T-helper 17 cell (primary cell): ENCODE measurements at regions not wholly inside any gene's neighbourhood (a gene's known extent, or its start where the extent isn't known, plus 50 kb on each side); places are given as distances from the start of the nearest gene placed in this dataset.

Source experiments
- ATAC-seq: fragments of 150-1000 bp; cut with Tn5 transposase; 2 replicates; pipeline ENCODE4 v1.10.0; 2021; ENCODE audit warnings: mild to moderate bottlenecking, moderate library complexity
- DNase-seq, 3 donors: peaks; one replicate each; pipeline versions ENCODE4 v3.0.0 to v3.0.0-alpha.2; 2020 to 2021
- H3K9me3 ChIP-seq: one replicate; pipeline ENCODE4 v1.7.0; 2013; ENCODE audit warnings: low read length, mild to moderate bottlenecking; ENCODE audit not compliant: control insufficient read depth, poor library complexity, severe bottlenecking
- H3K27ac Mint-ChIP-seq: one replicate; pipeline ENCODE4 v1.8.0; 2022; ENCODE audit warnings: mild to moderate bottlenecking, moderate library complexity, mixed read lengths
- H3K27me3 Mint-ChIP-seq: one replicate; pipeline ENCODE4 v1.8.0; 2022; ENCODE audit warnings: mixed read lengths
- H3K36me3 Mint-ChIP-seq: one replicate; pipeline ENCODE4 v1.8.0; 2022; ENCODE audit warnings: low read depth, mixed read lengths
- H3K4me1 Mint-ChIP-seq: one replicate; pipeline ENCODE4 v1.8.0; 2022; ENCODE audit warnings: mild to moderate bottlenecking, mixed read lengths
- H3K4me3 Mint-ChIP-seq: one replicate; pipeline ENCODE4 v1.8.0; 2022; ENCODE audit warnings: mild to moderate bottlenecking, moderate library complexity, mixed read lengths

DNA sequence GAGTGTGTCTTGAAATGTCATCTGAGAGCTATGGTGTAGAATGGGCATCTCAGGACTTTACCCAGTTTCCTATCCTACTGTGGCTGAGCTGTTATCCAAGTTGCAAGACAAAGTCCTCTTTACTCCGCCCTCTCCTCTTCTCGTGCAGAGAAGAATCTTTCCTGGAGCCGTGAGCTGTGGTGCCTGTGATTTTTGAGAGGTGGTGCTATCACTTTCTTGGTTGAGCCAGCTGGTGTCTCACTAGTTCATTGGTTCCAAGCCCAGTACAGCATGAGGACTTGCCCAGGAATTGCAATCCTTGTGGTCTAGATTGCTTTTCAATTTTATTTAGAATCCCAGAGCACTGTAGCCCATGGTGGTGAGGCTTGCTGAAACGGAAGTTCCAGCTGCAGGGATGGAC lies 2300.3 kb downstream of the MAT2B start:
- Mint-ChIP-seq H3K4me3 (no peak overlapping the region), H3K27me3 (no peaks in the 10 kb centered on the region), H3K4me1 (no peaks in the 10 kb centered on the region), H3K36me3 (no peaks in the 10 kb centered on the region), H3K27ac (no peak overlapping the region)
- ATAC-seq = no peak
- no peaks in the 10 kb centered on the region for H3K9me3 ChIP-seq
- DNase-seq = no peak

DNA sequence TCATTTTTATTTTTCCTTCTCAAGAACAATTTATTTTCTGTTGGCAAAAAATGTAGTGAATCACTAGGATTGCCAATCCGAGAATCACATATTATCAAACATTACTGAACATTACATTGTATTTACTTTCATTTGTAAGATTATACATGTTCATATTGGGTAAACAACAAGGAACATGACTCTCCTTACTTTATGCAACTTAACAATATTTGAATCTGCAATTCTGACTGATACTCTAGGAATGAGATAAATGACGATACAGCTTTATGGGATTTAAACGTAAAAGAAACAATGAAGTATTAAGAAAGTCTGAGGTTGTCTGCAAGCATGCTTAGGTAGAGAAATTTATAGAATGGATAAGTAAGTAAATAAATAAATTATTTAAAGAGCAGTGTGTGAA lies 2302.9 kb downstream of the MAT2B start:
- DNase-seq = no peak
- Mint-ChIP-seq H3K27ac (no peak overlapping the region), H3K36me3 (no peaks in the 10 kb centered on the region), H3K4me1 (no peaks in the 10 kb centered on the region), H3K4me3 (no peak overlapping the region), H3K27me3 (no peaks in the 10 kb centered on the region)
- H3K9me3 ChIP-seq = no peaks in the 10 kb centered on the region
- ATAC-seq = no peak

DNA sequence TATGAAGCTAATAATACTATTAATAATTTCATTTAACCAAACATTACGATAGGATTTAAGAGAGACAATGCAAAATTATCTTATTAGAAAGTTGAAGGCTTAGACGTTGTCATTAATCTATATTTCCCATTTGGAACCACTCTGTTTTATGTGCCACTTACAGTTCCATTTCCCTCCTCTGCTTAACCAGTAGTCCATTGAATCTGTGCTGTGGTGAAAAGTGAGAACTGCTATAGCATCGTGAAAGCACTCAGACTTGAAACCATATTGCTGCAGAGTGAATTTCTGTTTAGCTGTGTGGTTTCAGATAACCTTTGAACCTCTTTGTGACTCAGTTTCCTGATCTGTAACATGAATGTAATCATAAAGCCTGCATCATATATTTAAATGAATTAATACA lies 2304.5 kb downstream of the MAT2B start:
- Mint-ChIP-seq H3K4me1 (no peaks in the 10 kb centered on the region), H3K27me3 (no peaks in the 10 kb centered on the region), H3K36me3 (no peaks in the 10 kb centered on the region), H3K4me3 (no peak overlapping the region), H3K27ac (no peak overlapping the region)
- no peak for DNase-seq
- H3K9me3 ChIP-seq = no peaks in the 10 kb centered on the region
- no peak for ATAC-seq

DNA sequence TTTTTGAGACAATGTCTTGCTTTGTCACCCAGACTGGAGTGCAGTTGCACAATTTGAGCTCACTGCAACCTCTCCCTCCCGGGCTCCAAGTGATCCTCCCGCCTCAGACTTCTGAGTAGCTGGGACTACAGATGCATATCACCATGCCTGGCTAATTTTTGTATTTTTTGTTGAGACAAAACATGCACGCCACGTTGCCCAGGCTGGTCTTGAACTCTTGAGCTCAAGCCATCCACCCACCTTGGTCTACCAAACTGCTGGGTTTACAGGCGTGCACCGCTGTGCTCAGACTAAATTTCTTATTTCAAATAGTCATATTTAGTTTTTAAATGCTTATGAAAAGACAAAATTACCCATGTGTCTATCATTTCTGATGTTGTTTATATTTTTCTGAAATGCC lies 2324.1 kb downstream of the MAT2B start:
- no peaks in the 10 kb centered on the region for H3K4me1 Mint-ChIP-seq
- no peak overlapping the region for H3K27ac Mint-ChIP-seq
- no peaks in the 10 kb centered on the region for H3K27me3 Mint-ChIP-seq
- ATAC-seq = no peak
- no peaks in the 10 kb centered on the region for H3K36me3 Mint-ChIP-seq
- no peak for DNase-seq
- H3K9me3 ChIP-seq = no peaks in the 10 kb centered on the region
- no peak overlapping the region for H3K4me3 Mint-ChIP-seq

DNA sequence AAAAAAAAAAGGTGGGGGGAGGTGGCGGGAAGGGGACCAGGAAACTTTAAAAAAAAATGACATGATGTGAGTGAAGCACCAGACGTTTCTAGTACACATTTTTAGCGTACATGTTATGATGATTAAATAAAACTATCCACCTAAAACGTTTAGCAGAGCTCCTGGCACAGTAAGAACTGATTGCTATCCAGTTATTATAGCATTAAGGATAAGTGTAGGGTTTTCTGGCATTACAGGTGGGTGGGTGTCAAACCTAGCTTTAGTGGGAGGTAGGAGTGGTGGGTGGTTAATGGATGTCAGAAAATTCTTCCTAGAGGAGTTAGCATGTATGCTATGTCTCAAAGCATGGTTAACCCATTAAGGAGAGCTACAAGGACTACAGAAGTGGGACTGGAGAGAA lies 2329.5 kb downstream of the MAT2B start:
- H3K36me3 Mint-ChIP-seq = no peaks in the 10 kb centered on the region
- H3K4me3 Mint-ChIP-seq = no peak overlapping the region
- no peak for DNase-seq
- no peak for ATAC-seq
- H3K4me1 Mint-ChIP-seq = no peaks in the 10 kb centered on the region
- no peaks in the 10 kb centered on the region for H3K27me3 Mint-ChIP-seq
- no peaks in the 10 kb centered on the region for H3K9me3 ChIP-seq
- no peak overlapping the region for H3K27ac Mint-ChIP-seq

DNA sequence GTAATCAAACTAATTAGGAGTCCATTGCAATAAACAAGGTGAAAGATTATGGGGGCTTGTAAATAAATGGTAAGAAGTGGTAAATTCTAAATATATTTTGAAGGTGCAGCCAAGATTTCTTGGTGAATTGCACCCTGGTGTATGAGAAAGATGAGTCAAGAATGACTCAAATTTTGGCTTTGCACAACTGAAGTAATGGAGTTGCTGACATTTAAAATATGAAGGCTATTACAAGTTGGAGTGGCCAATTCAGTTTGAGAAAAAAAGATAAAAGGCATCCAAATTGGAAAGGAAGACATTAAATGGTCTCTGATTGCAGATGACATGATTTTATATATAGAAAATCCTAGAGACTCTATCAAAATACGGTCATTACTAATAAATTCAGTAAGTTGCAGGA lies 2330.6 kb downstream of the MAT2B start:
- Mint-ChIP-seq H3K36me3 (no peaks in the 10 kb centered on the region), H3K4me1 (no peaks in the 10 kb centered on the region), H3K4me3 (no peak overlapping the region), H3K27ac (no peak overlapping the region), H3K27me3 (no peaks in the 10 kb centered on the region)
- ATAC-seq (no peak), DNase-seq (no peak)
- no peaks in the 10 kb centered on the region for H3K9me3 ChIP-seq

DNA sequence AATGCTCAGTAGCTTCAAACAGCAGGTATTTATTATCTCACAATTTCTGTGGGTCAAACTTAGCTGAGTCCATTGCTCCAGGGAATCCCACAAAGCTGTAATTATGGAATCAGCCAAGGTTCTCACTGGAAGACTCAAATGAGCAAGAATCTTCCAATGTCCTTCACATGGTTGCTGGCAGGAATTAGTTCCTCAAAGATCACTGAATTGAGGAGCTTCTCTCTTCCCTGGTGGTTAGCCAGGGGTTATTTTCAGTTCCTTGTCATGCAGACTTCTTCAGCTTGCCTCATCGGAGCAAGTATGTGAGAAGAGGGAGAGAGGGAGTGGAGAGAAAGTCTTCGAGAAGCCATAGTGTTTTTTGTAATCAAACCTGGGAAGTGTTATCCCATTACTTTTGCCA lies 2331.9 kb downstream of the MAT2B start:
- H3K9me3 ChIP-seq = no peaks in the 10 kb centered on the region
- no peak overlapping the region for H3K27ac Mint-ChIP-seq
- H3K4me3 Mint-ChIP-seq = no peak overlapping the region
- H3K27me3 Mint-ChIP-seq = no peaks in the 10 kb centered on the region
- H3K4me1 Mint-ChIP-seq = no peaks in the 10 kb centered on the region
- no peaks in the 10 kb centered on the region for H3K36me3 Mint-ChIP-seq
- ATAC-seq = no peak
- DNase-seq = no peak

DNA sequence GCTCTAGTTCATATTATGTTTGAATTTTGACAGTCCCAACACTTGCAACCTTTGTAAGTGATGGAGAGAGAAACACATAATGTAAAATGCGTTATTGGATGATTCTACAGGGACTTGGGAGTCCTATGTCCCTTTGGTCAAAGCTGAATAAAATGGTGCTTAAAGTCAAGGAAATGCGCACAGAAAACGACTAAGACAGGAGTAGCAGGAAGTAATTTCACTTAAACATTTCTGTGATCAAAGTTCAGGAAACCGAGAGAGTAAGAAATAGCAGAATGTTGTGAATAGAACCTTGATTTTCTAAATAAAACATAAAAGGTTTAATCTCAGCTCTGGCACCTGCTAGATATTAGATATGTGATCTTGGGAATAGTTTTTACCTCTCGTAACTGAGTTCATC lies 2339.2 kb downstream of the MAT2B start:
- H3K4me3 Mint-ChIP-seq = no peak overlapping the region
- H3K4me1 Mint-ChIP-seq = no peaks in the 10 kb centered on the region
- H3K9me3 ChIP-seq = no peaks in the 10 kb centered on the region
- no peak for ATAC-seq
- H3K27ac Mint-ChIP-seq = no peak overlapping the region
- H3K27me3 Mint-ChIP-seq = no peaks in the 10 kb centered on the region
- no peak for DNase-seq
- H3K36me3 Mint-ChIP-seq = no peaks in the 10 kb centered on the region

DNA sequence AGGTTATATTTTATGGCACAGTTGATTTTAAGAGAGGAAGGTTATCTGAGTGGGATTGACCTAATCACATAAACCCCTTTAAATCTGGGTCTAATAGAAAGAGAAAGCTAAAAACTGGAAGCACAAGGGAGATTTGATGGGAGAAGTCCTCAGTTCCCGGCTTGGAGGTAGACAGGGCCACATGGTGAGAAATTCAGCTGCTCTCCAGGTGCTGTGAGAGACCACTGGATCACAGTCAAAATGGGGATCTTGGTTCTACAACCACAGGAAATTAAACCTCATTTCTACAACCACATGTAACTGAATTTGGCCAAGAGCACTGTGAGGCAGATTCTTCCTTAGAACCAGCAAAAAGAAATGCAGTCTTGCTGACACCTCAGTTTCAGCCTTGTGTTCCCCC lies 2352.7 kb downstream of the MAT2B start:
- Mint-ChIP-seq H3K36me3 (no peaks in the 10 kb centered on the region), H3K4me1 (no peaks in the 10 kb centered on the region), H3K4me3 (no peak overlapping the region), H3K27me3 (no peaks in the 10 kb centered on the region), H3K27ac (no peak overlapping the region)
- no peak for DNase-seq
- no peaks in the 10 kb centered on the region for H3K9me3 ChIP-seq
- ATAC-seq = no peak

DNA sequence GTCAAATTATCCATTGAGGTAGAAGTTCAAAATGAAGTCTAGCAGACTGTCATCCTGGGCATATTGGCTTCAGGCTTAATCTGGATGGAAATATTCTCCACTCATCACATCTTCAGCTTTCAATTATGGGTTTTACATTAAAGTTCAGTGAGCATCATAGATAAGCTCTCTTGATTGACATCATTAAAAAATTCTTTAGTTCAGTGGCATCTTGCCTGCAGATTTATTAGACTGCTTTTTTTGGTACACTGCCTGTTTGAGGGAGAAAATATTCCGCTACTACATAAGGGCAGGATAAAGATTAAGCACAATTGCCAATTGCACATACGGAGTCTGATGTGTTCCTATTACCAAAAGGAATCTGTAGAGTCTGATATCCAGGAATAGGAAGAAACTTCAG lies 2353.8 kb downstream of the MAT2B start:
- H3K9me3 ChIP-seq = no peaks in the 10 kb centered on the region
- H3K4me1 Mint-ChIP-seq = no peaks in the 10 kb centered on the region
- no peak for ATAC-seq
- no peak overlapping the region for H3K27ac Mint-ChIP-seq
- H3K27me3 Mint-ChIP-seq = no peaks in the 10 kb centered on the region
- no peak for DNase-seq
- no peak overlapping the region for H3K4me3 Mint-ChIP-seq
- no peaks in the 10 kb centered on the region for H3K36me3 Mint-ChIP-seq

DNA sequence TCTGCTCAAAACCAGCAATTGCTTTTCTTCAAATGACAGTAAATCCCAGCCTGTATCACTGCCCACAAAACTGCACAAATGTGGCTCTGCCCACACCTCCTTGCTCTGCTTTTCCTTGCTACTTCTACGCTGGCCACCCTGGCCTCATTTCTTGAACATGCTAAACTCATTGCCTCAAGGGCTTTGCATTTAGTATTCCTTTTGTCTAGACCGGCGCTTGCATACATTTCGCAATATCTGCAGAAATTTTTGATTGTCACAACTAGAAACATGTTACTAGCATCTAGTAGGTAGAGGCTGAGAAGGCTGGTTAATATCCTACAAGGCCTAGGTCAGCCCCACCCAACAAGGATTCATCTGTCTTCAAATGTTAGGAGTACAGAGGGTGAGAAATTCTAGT lies 2357.8 kb downstream of the MAT2B start:
- Mint-ChIP-seq H3K36me3 (no peaks in the 10 kb centered on the region), H3K4me1 (no peaks in the 10 kb centered on the region), H3K27ac (no peak overlapping the region), H3K4me3 (no peak overlapping the region), H3K27me3 (no peaks in the 10 kb centered on the region)
- DNase-seq = no peak
- no peak for ATAC-seq
- H3K9me3 ChIP-seq = no peaks in the 10 kb centered on the region

DNA sequence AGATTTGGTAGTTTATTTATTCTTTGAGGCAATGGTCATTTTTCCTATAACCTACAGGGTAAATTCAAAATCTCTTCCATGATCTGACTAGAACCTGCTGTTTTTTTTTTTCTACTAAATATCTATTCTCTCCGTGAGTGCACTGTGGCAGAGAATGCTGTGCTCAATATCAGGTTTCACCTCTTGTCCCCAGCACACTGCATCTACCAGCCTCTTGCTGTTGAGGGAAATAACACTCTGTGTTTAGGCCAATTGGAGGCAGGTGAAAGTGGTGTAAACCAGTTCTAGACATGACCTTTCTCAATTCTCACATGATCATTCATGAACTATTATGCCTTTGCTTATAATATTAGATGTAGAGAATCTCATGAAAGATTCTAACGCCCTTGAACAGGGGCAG lies 2365.9 kb downstream of the MAT2B start:
- no peak overlapping the region for H3K27ac Mint-ChIP-seq
- no peak for ATAC-seq

DNA sequence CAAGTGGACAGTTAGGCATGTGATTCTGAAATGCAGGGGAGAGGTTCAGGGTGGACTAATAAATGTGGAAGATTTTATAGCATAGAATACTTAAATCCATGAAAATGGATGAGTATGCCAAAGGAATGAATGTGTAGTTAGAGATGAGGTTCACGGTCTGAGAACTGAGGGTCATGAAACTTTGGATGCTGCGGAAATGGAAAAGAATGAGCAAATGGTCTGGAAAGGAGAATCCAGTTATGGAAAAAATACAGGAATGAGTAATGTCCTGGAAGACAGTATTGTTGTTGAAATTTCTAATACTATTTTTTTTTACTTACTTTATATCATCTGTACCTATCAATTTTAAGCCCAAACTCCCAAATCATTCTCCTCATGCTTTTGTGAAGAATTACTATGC lies 2369.4 kb downstream of the MAT2B start:
- no peak for DNase-seq
- ATAC-seq = no peak
- Mint-ChIP-seq H3K27me3 (no peaks in the 10 kb centered on the region), H3K4me3 (no peak overlapping the region), H3K4me1 (no peaks in the 10 kb centered on the region), H3K36me3 (no peaks in the 10 kb centered on the region), H3K27ac (no peak overlapping the region)
- H3K9me3 ChIP-seq = no peaks in the 10 kb centered on the region

More for the DNA sequence above, 2365.9 kb downstream of the MAT2B start:
- H3K4me3 Mint-ChIP-seq = no peak overlapping the region
- no peaks in the 10 kb centered on the region for H3K4me1 Mint-ChIP-seq
- no peak for DNase-seq
- no peaks in the 10 kb centered on the region for H3K36me3 Mint-ChIP-seq
- H3K9me3 ChIP-seq = no peaks in the 10 kb centered on the region
- no peaks in the 10 kb centered on the region for H3K27me3 Mint-ChIP-seq

DNA sequence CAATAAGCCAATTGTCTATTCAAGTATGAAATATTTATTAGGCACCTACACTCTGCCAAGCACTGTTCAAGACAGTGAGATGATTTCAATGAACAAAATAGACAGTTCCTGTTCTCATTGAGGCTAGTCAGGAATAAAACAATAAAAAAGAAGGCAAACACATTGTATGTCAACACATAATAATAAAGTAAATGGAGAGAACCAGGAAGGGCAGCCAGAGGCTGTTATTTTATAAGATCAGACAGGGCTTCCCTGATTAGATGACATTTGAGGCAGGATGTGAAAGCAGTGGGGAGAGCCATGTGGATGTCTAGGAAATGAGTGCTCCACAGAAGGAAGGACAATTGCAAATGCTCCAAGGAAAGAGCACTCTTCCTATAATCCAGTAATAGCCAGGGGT lies 2371.1 kb downstream of the MAT2B start:
- ATAC-seq (no peak), DNase-seq (no peak)
- no peak overlapping the region for H3K27ac Mint-ChIP-seq
- H3K36me3 Mint-ChIP-seq = no peaks in the 10 kb centered on the region
- H3K4me1 Mint-ChIP-seq = no peaks in the 10 kb centered on the region
- H3K4me3 Mint-ChIP-seq = no peak overlapping the region
- no peaks in the 10 kb centered on the region for H3K27me3 Mint-ChIP-seq
- H3K9me3 ChIP-seq = no peaks in the 10 kb centered on the region

DNA sequence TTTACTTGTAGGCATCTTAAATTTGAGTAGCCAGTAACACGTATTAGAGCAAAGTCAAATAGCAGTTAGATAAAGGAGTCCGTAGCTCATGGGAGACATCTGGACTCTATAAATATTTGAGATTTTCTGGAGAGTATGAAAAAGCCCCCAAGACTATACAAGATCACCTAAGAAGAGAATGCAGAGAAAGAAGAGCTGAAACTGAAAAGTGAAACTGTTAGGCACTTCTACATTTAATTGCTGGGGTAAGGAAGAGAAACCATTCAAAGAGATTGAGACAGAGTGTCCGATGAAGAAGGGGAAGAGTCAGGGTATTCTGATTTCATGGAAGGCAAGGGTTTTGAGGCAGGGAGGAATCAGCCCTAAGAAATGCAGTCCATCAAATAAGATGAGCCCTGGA lies 2372.1 kb downstream of the MAT2B start:
- no peak for ATAC-seq
- H3K4me3 Mint-ChIP-seq = no peak overlapping the region
- H3K36me3 Mint-ChIP-seq = no peaks in the 10 kb centered on the region
- H3K4me1 Mint-ChIP-seq = no peaks in the 10 kb centered on the region
- peaks cover 4% of the 10 kb centered on the region for H3K9me3 ChIP-seq
- no peak overlapping the region for H3K27ac Mint-ChIP-seq
- H3K27me3 Mint-ChIP-seq = no peaks in the 10 kb centered on the region
- DNase-seq = no peak
